ENCODE measurements at regions not wholly inside any gene's neighbourhood (a gene's known extent, or its start where the extent isn't known, plus 50 kb on each side); places are given as distances from the start of the nearest gene placed in this dataset.

GRCh38 chr11:113540416-113541330, 65.5 kb upstream of the DRD2 start:
- no peak for FAIRE-seq
- no peaks in the 10 kb centered on the region for H3K27me3 ChIP-seq (ENCODE audit: control insufficient read depth, insufficient read depth, low read length)
- no peak overlapping the region for H3K9ac ChIP-seq (ENCODE audit: low read length in 3 of 3)
- no peak for DNase-seq
- H3K4me3 ChIP-seq (ENCODE audit: low read length in 3 of 3), result no peak overlapping the region
- intact Hi-C loops (cut with DNase I), result no loop called here
- no peaks in the 10 kb centered on the region for H3K9me3 ChIP-seq (ENCODE audit: control insufficient read depth in 2 of 3, insufficient read depth in 1 of 3, low read length in 3 of 3)
- TF ChIP-seq CTCF (IDR thresholded peaks at IDR 0.05; ENCODE audit: borderline replicate concordance, extremely low read depth, insufficient read depth), result no peak
- H3K36me3 ChIP-seq (ENCODE audit: control insufficient read depth in 2 of 3, insufficient read depth in 3 of 3, low read length in 3 of 3), result no peaks in the 10 kb centered on the region
- H3K4me1 ChIP-seq (ENCODE audit: control insufficient read depth in 2 of 3, insufficient read depth in 2 of 3, low read depth in 1 of 3, low read length in 3 of 3), result no peaks in the 10 kb centered on the region
- H3K27ac ChIP-seq (ENCODE audit: low read depth in 2 of 2, low read length in 2 of 2), result no peak overlapping the region

- Histone ChIP-seq H3K4me3 (ENCODE audit: low read length in 3 of 3) (no peak overlapping the region), H3K9me3 (ENCODE audit: control insufficient read depth in 2 of 3, insufficient read depth in 1 of 3, low read length in 3 of 3) (no peaks in the 10 kb centered on the region), H3K27ac (ENCODE audit: low read depth in 2 of 2, low read length in 2 of 2) (no peak overlapping the region), H3K4me1 (ENCODE audit: control insufficient read depth in 2 of 3, insufficient read depth in 2 of 3, low read depth in 1 of 3, low read length in 3 of 3) (no peaks in the 10 kb centered on the region), H3K27me3 (ENCODE audit: control insufficient read depth, insufficient read depth, low read length) (no peaks in the 10 kb centered on the region), H3K36me3 (ENCODE audit: control insufficient read depth in 2 of 3, insufficient read depth in 3 of 3, low read length in 3 of 3) (no peaks in the 10 kb centered on the region), H3K9ac (ENCODE audit: low read length in 3 of 3) (no peak overlapping the region)
- FAIRE-seq (no peak), DNase-seq (no peak)
- TF ChIP-seq CTCF (IDR thresholded peaks at IDR 0.05; ENCODE audit: borderline replicate concordance, extremely low read depth, insufficient read depth), result no peak
- intact Hi-C loops (cut with DNase I), result loop anchor here (10.0 kb wide), 1 partner anchor 234 kb away; no protein-coding TSS in a partner anchor
Measured at GRCh38 chr11:113538451-113539412, 63.5 kb upstream of the DRD2 start.

GRCh38 chr11:113534625-113535024, 59.4 kb upstream of the DRD2 start:
- Histone ChIP-seq H3K9me3 (ENCODE audit: control insufficient read depth in 2 of 3, insufficient read depth in 1 of 3, low read length in 3 of 3) (no peaks in the 10 kb centered on the region), H3K27me3 (ENCODE audit: control insufficient read depth, insufficient read depth, low read length) (no peaks in the 10 kb centered on the region), H3K27ac (ENCODE audit: low read depth in 2 of 2, low read length in 2 of 2) (no peak overlapping the region), H3K36me3 (ENCODE audit: control insufficient read depth in 2 of 3, insufficient read depth in 3 of 3, low read length in 3 of 3) (no peaks in the 10 kb centered on the region), H3K9ac (ENCODE audit: low read length in 3 of 3) (no peak overlapping the region), H3K4me3 (ENCODE audit: low read length in 3 of 3) (no peak overlapping the region), H3K4me1 (ENCODE audit: control insufficient read depth in 2 of 3, insufficient read depth in 2 of 3, low read depth in 1 of 3, low read length in 3 of 3) (no peaks in the 10 kb centered on the region)
- FAIRE-seq, result no peak
- TF ChIP-seq CTCF (IDR thresholded peaks at IDR 0.05; ENCODE audit: borderline replicate concordance, extremely low read depth, insufficient read depth), result no peak
- intact Hi-C loops (cut with DNase I), result loop anchor here (10.0 kb wide), 1 partner anchor 230 kb away; no protein-coding TSS in a partner anchor
- no peak for DNase-seq

Measured in kidney (tissue), 13 donors.